Neural progenitor cell (in vitro differentiated cells): ENCODE measurements at regions not wholly inside any gene's neighbourhood (a gene's known extent, or its start where the extent isn't known, plus 50 kb on each side); places are given as distances from the start of the nearest gene placed in this dataset.

Experiments used
- DNase-seq: peaks from one replicate; pipeline ENCODE4 v3.0.0-alpha.2; 2016; ENCODE audit warnings: low spot score
- H2AFZ ChIP-seq: fragments of 200-600 bp; sonication (generic); replicated peaks from 2 replicates; pipeline ENCODE4 v1.6.1; 2016; ENCODE audit warnings: antibody characterized with exemption
- H3F3A ChIP-seq: fragments of 200-600 bp; sonication (generic); 2 replicates; pipeline ENCODE4 v1.6.1; 2016; ENCODE audit warnings: antibody characterized with exemption, low read depth
- H3K27ac ChIP-seq: fragments of 200-600 bp; sonication (generic); 2 replicates; pipeline ENCODE4 v1.5.1; 2016; ENCODE audit warnings: mild to moderate bottlenecking
- H3K27me3 ChIP-seq: fragments of 200-600 bp; sonication (generic); 2 replicates; pipeline ENCODE4 v1.6.1; 2016; ENCODE audit warnings: mild to moderate bottlenecking, moderate library complexity
- H3K36me3 ChIP-seq: fragments of 200-600 bp; sonication (generic); 2 replicates; pipeline ENCODE4 v1.5.1; 2016
- H3K4me1 ChIP-seq: fragments of 200-600 bp; sonication (generic); 2 replicates; pipeline ENCODE4 v1.6.1; 2016; ENCODE audit warnings: mixed run types
- H3K4me2 ChIP-seq: fragments of 200-600 bp; sonication (generic); 2 replicates; pipeline ENCODE4 v1.6.1; 2016
- H3K4me3 ChIP-seq: fragments of 200-600 bp; sonication (generic); 2 replicates; pipeline ENCODE4 v1.5.1; 2016
- H3K79me2 ChIP-seq: fragments of 200-600 bp; sonication (generic); 2 replicates; pipeline ENCODE4 v1.6.1; 2016; ENCODE audit warnings: low read depth
- H3K9ac ChIP-seq: fragments of 200-600 bp; sonication (generic); 2 replicates; pipeline ENCODE4 v1.6.1; 2016
- H3K9me3 ChIP-seq: fragments of 200-600 bp; sonication (generic); 2 replicates; pipeline ENCODE4 v1.5.1; 2016; ENCODE audit warnings: low read depth
- H4K20me1 ChIP-seq: fragments of 200-600 bp; sonication (generic); 2 replicates; pipeline ENCODE4 v1.6.1; 2016; ENCODE audit warnings: low read depth
- H3K27ac Mint-ChIP-seq: 3 replicates; pipeline ENCODE4 v1.8.0; 2021; ENCODE audit warnings: mixed read lengths
- H3K27me3 Mint-ChIP-seq: 2 replicates; pipeline ENCODE4 v1.8.0; 2022; ENCODE audit warnings: low read depth, mild to moderate bottlenecking, inconsistent platforms, moderate library complexity, mixed read lengths; ENCODE audit not compliant: insufficient read depth
- H3K36me3 Mint-ChIP-seq: 3 replicates; pipeline ENCODE4 v1.8.0; 2021; ENCODE audit warnings: mixed read lengths
- H3K4me1 Mint-ChIP-seq: 3 replicates; pipeline ENCODE4 v1.8.0; 2021; ENCODE audit warnings: mixed read lengths
- H3K4me3 Mint-ChIP-seq: 3 replicates; pipeline ENCODE4 v1.8.0; 2021; ENCODE audit warnings: mild to moderate bottlenecking, moderate library complexity, mixed read lengths
- H3K9me3 Mint-ChIP-seq: 3 replicates; pipeline ENCODE4 v1.8.0; 2020; ENCODE audit warnings: mixed read lengths
- CTCF ChIP-seq: fragments of 200-600 bp; sonication (generic); IDR thresholded peaks from 2 replicates; pipeline ENCODE4 v1.5.1; 2017; ENCODE audit warnings: antibody characterized with exemption, mild to moderate bottlenecking
- EZH2 ChIP-seq: fragments of 200-600 bp; sonication (generic); IDR thresholded peaks from 2 replicates; pipeline ENCODE4 v1.6.1; 2017; ENCODE audit warnings: antibody characterized with exemption, mild to moderate bottlenecking, moderate library complexity
- EZH2phosphoT487 ChIP-seq: fragments of 200-600 bp; sonication (generic); IDR thresholded peaks from 2 replicates; pipeline ENCODE4 v1.6.1; 2017; ENCODE audit warnings: antibody characterized with exemption

- no peak overlapping the region for H3K27ac ChIP-seq
- no peaks in the 10 kb centered on the region for H3K9me3 ChIP-seq
- H4K20me1 ChIP-seq = no peaks in the 10 kb centered on the region
- H3K36me3 Mint-ChIP-seq = no peaks in the 10 kb centered on the region
- H3F3A ChIP-seq = no peaks in the 10 kb centered on the region
- H3K36me3 ChIP-seq = no peaks in the 10 kb centered on the region
- no peaks in the 10 kb centered on the region for H3K4me1 ChIP-seq
- no peak for DNase-seq
- H3K27ac Mint-ChIP-seq = no peak overlapping the region
- no peak overlapping the region for H3K4me3 ChIP-seq
- no peak overlapping the region for H3K4me3 Mint-ChIP-seq
- H3K4me2 ChIP-seq = no peak overlapping the region
- H3K9ac ChIP-seq = no peak overlapping the region
- TF ChIP-seq EZH2phosphoT487 (no peak), EZH2 (no peak), CTCF (no peak)
- H3K27me3 Mint-ChIP-seq = peaks cover 2% of the 10 kb centered on the region
- no peak overlapping the region for H2AFZ ChIP-seq
- H3K9me3 Mint-ChIP-seq = no peaks in the 10 kb centered on the region
- H3K27me3 ChIP-seq = no peaks in the 10 kb centered on the region
- no peaks in the 10 kb centered on the region for H3K79me2 ChIP-seq
- H3K4me1 Mint-ChIP-seq = no peaks in the 10 kb centered on the region
Measured at GRCh38 chr12:90253674-90254181, 545.1 kb upstream of the ATP2B1 start.

GRCh38 chr12:90253136-90253535 is 544.5 kb upstream of the ATP2B1 start:
- DNase-seq = no peak
- Mint-ChIP-seq H3K9me3 (no peaks in the 10 kb centered on the region), H3K4me1 (no peaks in the 10 kb centered on the region), H3K27me3 (peaks cover 2% of the 10 kb centered on the region), H3K36me3 (no peaks in the 10 kb centered on the region), H3K27ac (no peak overlapping the region), H3K4me3 (no peak overlapping the region)
- no peak for TF ChIP-seq CTCF
- no peak for TF ChIP-seq EZH2phosphoT487
- no peak for TF ChIP-seq EZH2
- no peak overlapping the region for H3K4me3 ChIP-seq
- no peak overlapping the region for H3K4me2 ChIP-seq
- no peak overlapping the region for H3K27ac ChIP-seq
- H3F3A ChIP-seq = no peaks in the 10 kb centered on the region
- no peak overlapping the region for H3K9ac ChIP-seq
- no peaks in the 10 kb centered on the region for H3K27me3 ChIP-seq
- no peaks in the 10 kb centered on the region for H3K36me3 ChIP-seq
- no peak overlapping the region for H2AFZ ChIP-seq
- H3K79me2 ChIP-seq = no peaks in the 10 kb centered on the region
- no peaks in the 10 kb centered on the region for H3K9me3 ChIP-seq
- H4K20me1 ChIP-seq = no peaks in the 10 kb centered on the region
- H3K4me1 ChIP-seq = no peaks in the 10 kb centered on the region

DNA sequence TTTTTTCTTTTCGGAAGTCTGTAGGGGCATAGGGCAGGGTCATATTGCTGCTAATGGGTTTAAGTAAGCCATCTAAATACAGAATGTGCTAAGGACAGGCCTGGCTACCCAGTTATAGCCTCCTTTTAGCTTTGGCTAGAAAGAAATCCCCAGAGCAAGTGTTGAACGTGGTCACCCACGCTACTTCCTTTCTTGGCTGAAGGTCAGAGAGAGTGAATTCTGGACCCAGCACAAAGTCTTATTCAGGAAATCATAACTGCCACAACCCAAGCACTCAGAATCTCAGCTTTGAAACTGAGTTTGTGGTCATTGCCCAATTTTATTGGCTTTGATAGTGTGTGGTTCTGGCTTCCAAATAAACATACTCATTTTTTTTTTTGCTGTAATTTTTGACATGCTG is 542.1 kb upstream of the ATP2B1 start:
- no peak overlapping the region for H3K4me2 ChIP-seq
- H3K36me3 ChIP-seq = no peaks in the 10 kb centered on the region
- H3K27me3 Mint-ChIP-seq = peaks cover 2% of the 10 kb centered on the region
- no peaks in the 10 kb centered on the region for H3K4me1 Mint-ChIP-seq
- H3K9me3 ChIP-seq = no peaks in the 10 kb centered on the region
- no peak overlapping the region for H3K4me3 ChIP-seq
- no peak overlapping the region for H2AFZ ChIP-seq
- no peak overlapping the region for H3K9ac ChIP-seq
- no peaks in the 10 kb centered on the region for H3K36me3 Mint-ChIP-seq
- no peaks in the 10 kb centered on the region for H3F3A ChIP-seq
- no peaks in the 10 kb centered on the region for H4K20me1 ChIP-seq
- no peak overlapping the region for H3K4me3 Mint-ChIP-seq
- H3K27ac Mint-ChIP-seq = no peak overlapping the region
- no peak for DNase-seq
- no peaks in the 10 kb centered on the region for H3K4me1 ChIP-seq
- no peaks in the 10 kb centered on the region for H3K9me3 Mint-ChIP-seq
- no peaks in the 10 kb centered on the region for H3K79me2 ChIP-seq
- H3K27ac ChIP-seq = no peak overlapping the region
- TF ChIP-seq CTCF (no peak), EZH2 (no peak), EZH2phosphoT487 (no peak)
- no peaks in the 10 kb centered on the region for H3K27me3 ChIP-seq
